GM18520 (cell line): ENCODE measurements at regions not wholly inside any gene's neighbourhood (a gene's known extent, or its start where the extent isn't known, plus 50 kb on each side); places are given as distances from the start of the nearest gene placed in this dataset.
"Not testable (repeated sequence)": the region's sequence is repeated elsewhere in the genome, so short reads cannot be mapped to it uniquely, and the experiment has no call there.

Experiments used
- ATAC-seq: cut with Tn5 transposase; IDR thresholded peaks from one replicate; pipeline ENCODE4 v1.9.1; 2021; ENCODE audit not compliant: unreplicated experiment

DNA sequence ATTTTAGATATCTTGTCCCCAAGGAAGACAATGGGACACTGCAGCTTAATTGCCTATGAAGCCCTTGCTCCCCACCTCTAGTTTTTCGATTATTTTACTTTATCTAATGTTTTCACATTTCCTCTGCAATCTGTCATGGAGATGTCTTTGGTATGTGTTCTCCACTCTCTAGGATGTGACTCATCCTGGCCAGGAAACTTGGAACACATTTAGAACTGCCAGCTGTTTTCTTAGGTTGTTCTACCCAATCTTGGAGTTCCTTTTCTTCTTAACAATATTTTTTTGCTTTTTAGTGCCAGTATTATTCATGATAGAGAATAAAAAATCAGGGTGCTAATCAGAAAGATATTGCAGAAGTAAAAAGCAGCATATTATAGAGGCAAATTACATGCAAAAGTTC lies 101.7 kb upstream of the CLEC14A start:
- no peak for ATAC-seq

- ATAC-seq = not testable (repeated sequence)
These were observed 99.6 kb upstream of the CLEC14A start for GRCh38 chr14:38355473-38355872.

GRCh38 chr14:38350102-38350501 lies 94.2 kb upstream of the CLEC14A start:
- no peak for ATAC-seq

- ATAC-seq = no peak
These were observed 86.9 kb upstream of the CLEC14A start for GRCh38 chr14:38342803-38343202.

DNA sequence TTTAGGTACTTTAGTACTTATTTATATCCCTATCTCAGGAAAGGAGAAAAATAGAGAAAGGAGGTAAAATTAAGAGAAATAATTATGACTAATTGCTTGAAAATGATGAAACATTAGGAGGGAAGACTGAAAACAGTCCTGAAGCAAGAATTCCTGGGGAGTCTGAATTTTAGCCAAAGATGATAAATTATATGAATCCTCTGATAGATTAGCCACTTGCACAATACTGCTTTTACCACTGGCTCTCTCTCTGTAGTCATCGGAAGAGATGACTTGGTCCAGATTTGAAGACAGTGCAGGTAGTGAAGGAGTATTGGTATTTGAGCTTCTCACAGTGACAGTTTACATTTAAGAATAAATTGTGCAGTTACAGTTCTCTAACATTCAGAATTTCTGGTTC lies 83.8 kb upstream of the CLEC14A start:
- ATAC-seq = no peak

DNA sequence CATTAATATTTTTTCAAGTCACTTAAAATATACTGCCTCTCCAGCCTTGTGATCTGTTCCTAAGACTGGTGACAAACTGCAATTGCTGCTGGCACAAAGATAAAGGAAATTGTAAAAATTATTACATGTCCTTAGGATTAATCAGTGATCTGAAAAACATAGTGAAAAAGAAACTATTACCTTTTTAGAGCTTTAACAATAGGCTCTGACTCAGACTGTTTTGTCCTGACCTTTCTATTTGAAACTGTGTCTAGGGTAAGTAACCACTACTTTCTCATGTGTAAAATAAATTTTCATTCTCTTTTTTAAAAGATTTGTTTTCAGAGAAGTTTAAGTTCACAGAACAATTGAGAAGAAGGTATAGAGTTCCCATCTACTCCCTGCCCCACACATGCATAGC lies 80.4 kb upstream of the CLEC14A start:
- peak; percentile 76 for ATAC-seq

GRCh38 chr14:38330275-38330674 lies 74.4 kb upstream of the CLEC14A start:
- no peak for ATAC-seq

DNA sequence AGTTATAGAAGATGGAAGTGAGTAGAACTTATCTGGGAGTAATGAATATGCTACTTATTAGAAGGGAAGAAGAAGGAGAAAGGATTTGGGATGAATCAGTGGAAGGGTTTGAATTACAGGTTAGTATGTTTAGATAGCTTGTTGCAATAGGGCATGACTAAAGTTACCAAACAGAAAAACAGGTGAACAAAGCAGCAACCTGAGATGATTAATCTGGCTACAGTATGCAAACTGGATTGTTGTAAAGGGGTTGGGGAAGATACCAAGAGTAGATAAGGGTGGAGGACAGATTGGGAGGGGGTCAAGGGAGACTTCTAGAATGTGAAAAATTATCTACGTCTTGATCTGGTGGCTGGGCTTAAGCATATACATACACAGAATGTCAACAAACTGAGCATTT lies 73.4 kb upstream of the CLEC14A start:
- no peak for ATAC-seq

DNA sequence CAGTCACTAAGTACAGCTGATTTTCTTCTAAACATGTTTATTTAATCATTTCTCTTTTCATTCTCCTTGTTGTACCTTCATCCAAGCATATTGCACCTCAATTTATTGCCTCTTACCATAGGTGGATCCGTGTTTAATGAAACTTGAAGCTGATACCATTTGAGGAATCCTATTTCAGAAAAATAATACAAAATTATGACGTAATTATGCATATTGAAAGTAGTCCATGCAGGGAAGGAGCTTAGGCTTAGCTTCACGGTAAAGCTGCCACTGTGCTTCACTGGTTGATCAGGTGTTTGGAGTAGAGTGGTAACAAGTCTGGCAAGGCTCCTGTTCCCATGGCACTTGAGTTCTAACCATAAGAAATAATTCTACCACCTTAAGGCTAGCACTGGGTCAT lies 61.0 kb upstream of the CLEC14A start:
- ATAC-seq = no peak

DNA sequence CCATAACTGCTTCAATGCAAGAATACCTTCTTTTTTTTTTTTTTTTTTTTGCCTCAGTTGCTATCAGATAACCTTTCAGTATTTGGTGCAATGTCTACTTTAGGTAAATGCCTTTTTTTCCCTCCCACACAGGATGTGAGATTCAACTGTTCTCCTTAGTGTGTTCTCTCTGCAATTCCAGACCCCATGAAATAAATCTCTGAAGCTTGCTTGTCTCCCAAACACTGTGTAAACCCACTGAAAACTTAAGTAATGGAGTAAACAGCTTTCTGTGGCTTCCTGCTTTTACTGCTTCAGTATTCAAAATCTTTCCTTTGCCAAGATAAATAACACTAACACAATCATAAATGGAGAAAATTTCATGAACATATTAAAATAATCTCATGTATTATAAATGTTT lies 55.8 kb upstream of the CLEC14A start:
- ATAC-seq = no peak

DNA sequence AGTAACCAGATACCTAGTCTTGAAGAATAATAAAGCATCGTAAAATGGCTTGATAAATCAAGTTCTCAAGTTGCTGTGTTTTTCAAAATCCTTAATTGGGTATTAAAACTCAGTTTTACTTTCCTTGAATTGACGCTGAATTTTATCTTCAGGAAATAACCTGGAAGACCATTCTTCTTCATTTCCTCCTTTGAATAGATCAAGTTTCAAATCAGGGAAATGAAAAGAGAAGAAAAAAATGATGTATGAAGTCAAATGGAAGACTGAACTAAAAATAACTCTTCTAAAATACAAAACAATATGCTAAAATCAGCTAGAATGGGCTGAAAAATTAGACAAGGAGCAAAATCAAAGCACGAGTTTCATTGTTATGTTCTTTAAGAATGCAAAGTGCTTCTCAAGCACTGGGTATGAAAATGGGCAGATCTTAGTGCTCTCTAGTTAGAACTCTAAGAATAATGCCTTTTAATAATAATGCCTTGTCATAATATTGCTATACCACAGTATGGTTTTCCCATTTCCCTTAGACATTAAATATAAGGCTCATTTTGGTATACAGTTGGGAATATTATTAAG lies 54.6 kb upstream of the CLEC14A start:
- ATAC-seq = no peak

GRCh38 chr14:38309522-38310277 lies 53.8 kb upstream of the CLEC14A start:
- ATAC-seq = no peak
